ENCODE measurements at regions not wholly inside any gene's neighbourhood (a gene's known extent, or its start where the extent isn't known, plus 50 kb on each side); places are given as distances from the start of the nearest gene placed in this dataset.

GRCh38 chr3:72254483-72254882 is 469.5 kb upstream of the PROK2 start:
- TF ChIP-seq CTCF (IDR thresholded peaks at IDR 0.05) (no peak), POLR2A (IDR thresholded peaks at IDR 0.05) (no peak)

Measured in testis (tissue), 2 donors.